Activated CD8-positive, alpha-beta T cell treated with anti-CD3 and anti-CD28 coated beads for 36 hours (primary cell): ENCODE measurements at regions not wholly inside any gene's neighbourhood (a gene's known extent, or its start where the extent isn't known, plus 50 kb on each side); places are given as distances from the start of the nearest gene placed in this dataset.

Source experiments
- ATAC-seq: fragments of 200-7000 bp; cut with Tn5 transposase; one replicate; pipeline ENCODE4 v1.10.0; 2021; ENCODE audit warnings: mild to moderate bottlenecking, moderate library complexity
- CTCF ChIA-PET: fragments of 350-600 bp; sonication (Branson Sonifier 250); formaldehyde crosslinking; loops from one replicate; lab custom pipeline; 2021; ENCODE audit warnings: antibody characterized with exemption; lab: Charles Lee
- POLR2A ChIA-PET: fragments of 350-600 bp; sonication (Branson Sonifier 250); formaldehyde crosslinking; loops from one replicate; lab custom pipeline; 2021; ENCODE audit warnings: antibody characterized with exemption; lab: Charles Lee
- DNase-seq: peaks from one replicate; pipeline ENCODE4 v3.0.0-alpha.2; 2020
- H3K27ac Mint-ChIP-seq: one replicate; pipeline ENCODE4 v1.8.0; 2021; ENCODE audit warnings: mild to moderate bottlenecking, mixed read lengths
- H3K27me3 Mint-ChIP-seq: one replicate; pipeline ENCODE4 v1.8.0; 2021; ENCODE audit warnings: mixed read lengths
- H3K36me3 Mint-ChIP-seq: one replicate; pipeline ENCODE4 v1.8.0; 2021; ENCODE audit warnings: low read depth, mixed read lengths
- H3K4me1 Mint-ChIP-seq: one replicate; pipeline ENCODE4 v1.8.0; 2021; ENCODE audit warnings: low read depth, mixed read lengths
- H3K4me3 Mint-ChIP-seq: one replicate; pipeline ENCODE4 v1.8.0; 2021; ENCODE audit warnings: mild to moderate bottlenecking, moderate library complexity, mixed read lengths
- H3K9me3 Mint-ChIP-seq: one replicate; pipeline ENCODE4 v1.8.0; 2021; ENCODE audit warnings: mixed read lengths
- CTCF ChIP-seq: fragments of 200-600 bp; IDR thresholded peaks from one replicate; pipeline ENCODE4 v1.8.0; 2022; ENCODE audit warnings: antibody characterized with exemption, mild to moderate bottlenecking
- intact Hi-C: fragments of 100-400 bp; cut with micrococcal nuclease; formaldehyde crosslinking; loops from one replicate; pipeline ENCODE4 v1.10.0; 2022

- Mint-ChIP-seq H3K27me3 (peaks cover 20% of the 10 kb centered on the region), H3K9me3 (no peaks in the 10 kb centered on the region), H3K27ac (no peak overlapping the region), H3K36me3 (no peaks in the 10 kb centered on the region), H3K4me1 (peaks cover 4% of the 10 kb centered on the region), H3K4me3 (peak overlapping the region; percentile 65)
- DNase-seq (peak; percentile 49), ATAC-seq (peak; percentile 34)
- no peak for TF ChIP-seq CTCF
- intact Hi-C loops: no loop called here
- CTCF ChIA-PET: interaction anchor here (1.1 to 1.4 kb wide), 2 partner anchors 25 to 26 kb away, joined by 3 read pairs; no protein-coding TSS in a partner anchor
- POLR2A ChIA-PET: no interaction called here
These were observed 175.7 kb downstream of the SOCS6 start for GRCh38 chr18:70464343-70465114.

- ATAC-seq: no peak
- no peak overlapping the region for H3K4me3 Mint-ChIP-seq
- peaks cover 4% of the 10 kb centered on the region for H3K4me1 Mint-ChIP-seq
- ChIA-PET POLR2A (no interaction called here), CTCF (interaction anchor here (1.1 to 1.7 kb wide), 3 partner anchors 9 to 27 kb away, joined by 3 to 8 read pairs (median 3); no protein-coding TSS in a partner anchor)
- H3K36me3 Mint-ChIP-seq: no peaks in the 10 kb centered on the region
- no peak for DNase-seq
- no peaks in the 10 kb centered on the region for H3K9me3 Mint-ChIP-seq
- intact Hi-C loops: no loop called here
- no peak for TF ChIP-seq CTCF
- peaks cover 20% of the 10 kb centered on the region for H3K27me3 Mint-ChIP-seq
- H3K27ac Mint-ChIP-seq: no peak overlapping the region
These were observed 174.2 kb downstream of the SOCS6 start for GRCh38 chr18:70463085-70463484.

GRCh38 chr18:70462078-70462439, 173.2 kb downstream of the SOCS6 start:
- Mint-ChIP-seq H3K4me1 (peaks cover 4% of the 10 kb centered on the region), H3K36me3 (no peaks in the 10 kb centered on the region), H3K27me3 (peaks cover 20% of the 10 kb centered on the region), H3K27ac (no peak overlapping the region), H3K4me3 (no peak overlapping the region), H3K9me3 (no peaks in the 10 kb centered on the region)
- no peak for TF ChIP-seq CTCF
- ChIA-PET CTCF (interaction anchor here (0.7 to 1.7 kb wide), 4 partner anchors 8 to 266 kb away, joined by 3 to 8 read pairs (median 3); no protein-coding TSS in a partner anchor), POLR2A (no interaction called here)
- no peak for ATAC-seq
- no peak for DNase-seq
- intact Hi-C loops: no loop called here

- POLR2A ChIA-PET: no interaction called here
- ATAC-seq: no peak
- no peaks in the 10 kb centered on the region for H3K36me3 Mint-ChIP-seq
- no peak overlapping the region for H3K4me3 Mint-ChIP-seq
- CTCF ChIA-PET: interaction anchor here (1.2 kb wide), 1 partner anchor 266 kb away, joined by 3 read pairs; no protein-coding TSS in a partner anchor
- H3K27ac Mint-ChIP-seq: no peak overlapping the region
- no peak for TF ChIP-seq CTCF
- intact Hi-C loops: no loop called here
- H3K4me1 Mint-ChIP-seq: peaks cover 4% of the 10 kb centered on the region
- H3K27me3 Mint-ChIP-seq: peaks cover 20% of the 10 kb centered on the region
- DNase-seq: no peak
- no peaks in the 10 kb centered on the region for H3K9me3 Mint-ChIP-seq
These were observed 172.7 kb downstream of the SOCS6 start for GRCh38 chr18:70461323-70462077.

- intact Hi-C loops: no loop called here
- H3K9me3 Mint-ChIP-seq: no peaks in the 10 kb centered on the region
- peaks cover 2% of the 10 kb centered on the region for H3K4me1 Mint-ChIP-seq
- POLR2A ChIA-PET: no interaction called here
- CTCF ChIA-PET: interaction anchor here (1.4 kb wide), 1 partner anchor 9 kb away, joined by 3 read pairs; no protein-coding TSS in a partner anchor
- H3K36me3 Mint-ChIP-seq: no peaks in the 10 kb centered on the region
- H3K27me3 Mint-ChIP-seq: peaks cover 18% of the 10 kb centered on the region
- TF ChIP-seq CTCF: no peak
- ATAC-seq (no peak), DNase-seq (no peak)
- H3K27ac Mint-ChIP-seq: no peak overlapping the region
- no peak overlapping the region for H3K4me3 Mint-ChIP-seq
These were observed 170.9 kb downstream of the SOCS6 start for GRCh38 chr18:70459731-70460130.
